ENCODE measurements at regions not wholly inside any gene's neighbourhood (a gene's known extent, or its start where the extent isn't known, plus 50 kb on each side); places are given as distances from the start of the nearest gene placed in this dataset.

DNA sequence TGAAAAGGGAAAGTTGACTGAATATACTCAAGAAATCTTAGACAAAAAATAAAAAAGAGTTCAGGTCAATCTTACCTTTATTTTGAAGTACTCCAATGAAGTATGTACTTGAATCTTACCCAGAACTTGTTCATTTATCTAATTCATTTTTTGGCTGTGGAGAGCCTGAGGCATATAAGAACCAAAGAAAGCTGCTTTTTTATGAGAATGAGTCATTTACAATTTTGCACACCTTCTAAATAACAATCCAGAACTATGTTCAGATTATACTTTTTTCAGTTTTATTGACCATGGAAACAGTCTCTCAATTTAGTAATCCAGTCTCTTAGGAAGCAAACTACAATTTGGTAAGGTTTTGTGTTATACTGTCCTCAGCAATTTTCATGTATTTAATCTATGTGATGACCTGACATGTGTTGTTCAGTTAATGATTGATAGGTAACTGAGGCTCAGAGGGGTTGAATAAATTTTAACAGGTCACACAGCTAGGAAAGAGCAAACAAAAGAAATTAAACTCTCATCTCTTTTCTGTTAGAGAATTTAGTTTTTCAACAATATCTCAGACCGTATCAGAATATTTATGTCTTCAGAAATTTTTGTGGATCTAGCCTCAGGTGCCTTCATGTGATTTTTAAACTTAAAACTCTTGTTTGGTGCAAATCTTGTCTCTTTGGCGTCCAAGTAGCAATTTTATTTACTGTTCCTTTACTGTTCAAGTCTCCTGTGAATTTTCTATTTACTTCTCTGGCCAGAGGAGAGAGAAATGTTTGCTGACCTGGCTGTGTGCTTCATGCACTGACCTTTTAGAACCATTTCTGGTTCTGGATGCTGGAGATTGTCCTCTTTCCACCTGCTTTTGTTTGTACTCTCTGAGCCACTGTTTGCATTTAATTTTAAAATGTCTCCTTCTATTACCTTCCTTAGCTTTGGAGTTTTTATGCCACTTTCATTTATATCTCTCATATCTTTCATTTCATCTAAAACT is 1453.4 kb downstream of the STIM2 start:
- FAIRE-seq: no peak
- TF ChIP-seq, protein P1, sequence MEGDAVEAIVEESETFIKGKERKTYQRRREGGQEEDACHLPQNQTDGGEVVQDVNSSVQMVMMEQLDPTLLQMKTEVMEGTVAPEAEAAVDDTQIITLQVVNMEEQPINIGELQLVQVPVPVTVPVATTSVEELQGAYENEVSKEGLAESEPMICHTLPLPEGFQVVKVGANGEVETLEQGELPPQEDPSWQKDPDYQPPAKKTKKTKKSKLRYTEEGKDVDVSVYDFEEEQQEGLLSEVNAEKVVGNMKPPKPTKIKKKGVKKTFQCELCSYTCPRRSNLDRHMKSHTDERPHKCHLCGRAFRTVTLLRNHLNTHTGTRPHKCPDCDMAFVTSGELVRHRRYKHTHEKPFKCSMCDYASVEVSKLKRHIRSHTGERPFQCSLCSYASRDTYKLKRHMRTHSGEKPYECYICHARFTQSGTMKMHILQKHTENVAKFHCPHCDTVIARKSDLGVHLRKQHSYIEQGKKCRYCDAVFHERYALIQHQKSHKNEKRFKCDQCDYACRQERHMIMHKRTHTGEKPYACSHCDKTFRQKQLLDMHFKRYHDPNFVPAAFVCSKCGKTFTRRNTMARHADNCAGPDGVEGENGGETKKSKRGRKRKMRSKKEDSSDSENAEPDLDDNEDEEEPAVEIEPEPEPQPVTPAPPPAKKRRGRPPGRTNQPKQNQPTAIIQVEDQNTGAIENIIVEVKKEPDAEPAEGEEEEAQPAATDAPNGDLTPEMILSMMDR (IDR thresholded peaks at IDR 0.05; ENCODE audit: borderline replicate concordance, extremely low read depth, insufficient read depth): no peak
- Histone ChIP-seq H3K27me3 (ENCODE audit: control insufficient read depth, insufficient read depth, low read length) (no peaks in the 10 kb centered on the region), H3K36me3 (ENCODE audit: control insufficient read depth in 2 of 3, insufficient read depth in 3 of 3, low read length in 3 of 3) (no peaks in the 10 kb centered on the region), H3K9ac (ENCODE audit: low read length in 3 of 3) (no peak overlapping the region), H3K4me3 (ENCODE audit: low read length in 3 of 3) (no peak overlapping the region), H3K9me3 (ENCODE audit: control insufficient read depth in 2 of 3, insufficient read depth in 1 of 3, low read length in 3 of 3) (no peaks in the 10 kb centered on the region), H3K4me1 (ENCODE audit: control insufficient read depth in 2 of 3, insufficient read depth in 2 of 3, low read depth in 1 of 3, low read length in 3 of 3) (no peaks in the 10 kb centered on the region), H3K27ac (ENCODE audit: low read depth in 2 of 2, low read length in 2 of 2) (no peak overlapping the region)
- no peak for DNase-seq
- intact Hi-C loops (cut with DNase I): no loop called here

DNA sequence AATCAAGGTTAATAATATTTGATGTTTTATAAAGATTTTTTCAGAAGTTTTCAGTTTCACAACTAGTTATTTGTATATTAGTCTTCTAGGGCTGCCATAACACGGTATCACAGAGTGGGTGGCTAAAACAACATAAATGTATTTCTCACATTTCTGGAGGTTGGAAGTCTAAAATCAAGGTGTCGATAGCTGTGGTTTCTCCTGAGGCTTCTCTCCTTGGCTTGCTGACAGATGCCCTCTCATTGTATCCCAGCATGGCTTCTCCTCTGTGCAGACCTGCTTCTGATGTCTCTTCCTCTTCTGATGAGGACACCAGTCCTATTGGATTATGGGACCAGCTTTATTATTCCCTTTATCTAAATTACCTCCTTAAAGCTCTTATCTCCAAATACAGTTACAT is 1456.6 kb downstream of the STIM2 start:
- TF ChIP-seq, protein P1 (IDR thresholded peaks at IDR 0.05; ENCODE audit: borderline replicate concordance, extremely low read depth, insufficient read depth): no peak
- intact Hi-C loops (cut with DNase I): no loop called here
- H3K4me1 ChIP-seq (ENCODE audit: control insufficient read depth in 2 of 3, insufficient read depth in 2 of 3, low read depth in 1 of 3, low read length in 3 of 3): no peaks in the 10 kb centered on the region
- no peak overlapping the region for H3K27ac ChIP-seq (ENCODE audit: low read depth in 2 of 2, low read length in 2 of 2)
- H3K4me3 ChIP-seq (ENCODE audit: low read length in 3 of 3): no peak overlapping the region
- H3K9me3 ChIP-seq (ENCODE audit: control insufficient read depth in 2 of 3, insufficient read depth in 1 of 3, low read length in 3 of 3): no peaks in the 10 kb centered on the region
- no peaks in the 10 kb centered on the region for H3K27me3 ChIP-seq (ENCODE audit: control insufficient read depth, insufficient read depth, low read length)
- no peak for DNase-seq
- no peaks in the 10 kb centered on the region for H3K36me3 ChIP-seq (ENCODE audit: control insufficient read depth in 2 of 3, insufficient read depth in 3 of 3, low read length in 3 of 3)
- FAIRE-seq: no peak
- no peak overlapping the region for H3K9ac ChIP-seq (ENCODE audit: low read length in 3 of 3)

DNA sequence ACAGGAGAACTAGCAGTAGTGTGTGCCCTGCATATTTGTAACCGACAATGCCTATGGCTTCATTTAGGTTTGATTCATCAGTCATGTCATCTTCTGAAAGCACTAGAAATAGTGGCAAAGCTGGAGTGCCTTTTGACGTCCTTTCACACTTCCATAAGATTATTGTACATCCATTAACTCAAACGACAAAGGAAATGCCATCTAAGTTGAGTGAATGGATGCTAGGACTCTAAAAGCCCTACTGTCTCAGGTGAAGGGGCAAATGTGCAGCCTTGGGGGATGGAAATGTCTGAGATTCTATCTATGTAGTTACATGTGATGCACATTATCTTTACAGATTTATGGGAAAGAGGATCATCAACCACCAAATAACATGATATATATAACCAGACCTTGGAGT is 1473.6 kb downstream of the STIM2 start:
- intact Hi-C loops (cut with DNase I): no loop called here
- no peaks in the 10 kb centered on the region for H3K27me3 ChIP-seq (ENCODE audit: control insufficient read depth, insufficient read depth, low read length)
- H3K4me3 ChIP-seq (ENCODE audit: low read length in 3 of 3): no peak overlapping the region
- H3K4me1 ChIP-seq (ENCODE audit: control insufficient read depth in 2 of 3, insufficient read depth in 2 of 3, low read depth in 1 of 3, low read length in 3 of 3): no peaks in the 10 kb centered on the region
- no peak overlapping the region for H3K9ac ChIP-seq (ENCODE audit: low read length in 3 of 3)
- H3K27ac ChIP-seq (ENCODE audit: low read depth in 2 of 2, low read length in 2 of 2): no peak overlapping the region
- no peaks in the 10 kb centered on the region for H3K9me3 ChIP-seq (ENCODE audit: control insufficient read depth in 2 of 3, insufficient read depth in 1 of 3, low read length in 3 of 3)
- DNase-seq (no peak), FAIRE-seq (no peak)
- H3K36me3 ChIP-seq (ENCODE audit: control insufficient read depth in 2 of 3, insufficient read depth in 3 of 3, low read length in 3 of 3): no peaks in the 10 kb centered on the region
- TF ChIP-seq, protein P1 (IDR thresholded peaks at IDR 0.05; ENCODE audit: borderline replicate concordance, extremely low read depth, insufficient read depth): no peak
